IMR-90 (cell line): ENCODE measurements at regions not wholly inside any gene's neighbourhood (a gene's known extent, or its start where the extent isn't known, plus 50 kb on each side); places are given as distances from the start of the nearest gene placed in this dataset.

Source experiments
- ATAC-seq: fragments of 200-7000 bp; cut with Tn5 transposase; 2 replicates; pipeline ENCODE4 v1.9.1; 2020; ENCODE audit warnings: low read depth, mild to moderate bottlenecking, moderate library complexity
- BruUV-seq: library from RNA; stranded (reverse); fragments of 400-500 nt; replicated peaks from 2 replicates; lab custom pipeline; 2021; lab: Mats Ljungman, UMichigan
- CTCF ChIA-PET: fragments of 300-600 bp; formaldehyde crosslinking; extraction: SDS; loops from one replicate; lab custom pipeline; 2021; ENCODE audit warnings: antibody characterized with exemption; lab: Yijun Ruan, JAX
- POLR2A ChIA-PET: fragments of 300-600 bp; sonication (Branson Sonifier 250); formaldehyde crosslinking; loops from one replicate; lab custom pipeline; 2022; ENCODE audit warnings: antibody characterized with exemption; ENCODE audit not compliant: unreplicated experiment; lab: Charles Lee
- DNase-seq: peaks from one replicate; pipeline ENCODE4 v3.0.0; 2013
- H2AFZ ChIP-seq: replicated peaks from 2 replicates; pipeline ENCODE3; 2013; ENCODE audit warnings: low read length, mild to moderate bottlenecking; ENCODE audit not compliant: poor library complexity
- H2AK5ac ChIP-seq: 2 replicates; pipeline ENCODE4 v1.6.1; 2013; ENCODE audit warnings: low read depth, low read length, inconsistent platforms
- H2AK9ac ChIP-seq: replicated peaks from 2 replicates; pipeline ENCODE3; 2013; ENCODE audit warnings: mild to moderate bottlenecking, low read depth, low read length, moderate library complexity; ENCODE audit not compliant: poor library complexity
- H2BK120ac ChIP-seq: 2 replicates; pipeline ENCODE4 v1.6.1; 2013; ENCODE audit warnings: low read depth, low read length, inconsistent platforms
- H2BK15ac ChIP-seq: 3 replicates; pipeline ENCODE4 v1.6.1; 2013; ENCODE audit warnings: low read depth, low read length, inconsistent platforms
- H2BK20ac ChIP-seq: 2 replicates; pipeline ENCODE4 v1.6.1; 2013; ENCODE audit warnings: low read depth, mild to moderate bottlenecking, inconsistent platforms, low read length, moderate library complexity
- H2BK5ac ChIP-seq: 2 replicates; pipeline ENCODE4 v1.6.1; 2013; ENCODE audit warnings: mild to moderate bottlenecking, low read depth, low read length, inconsistent platforms; ENCODE audit not compliant: poor library complexity, severe bottlenecking
- H3K14ac ChIP-seq: replicated peaks from 2 replicates; pipeline ENCODE4 v1.6.1; 2013; ENCODE audit warnings: low read depth, low read length, inconsistent platforms
- H3K18ac ChIP-seq: 2 replicates; pipeline ENCODE4 v1.6.1; 2013; ENCODE audit warnings: low read depth, low read length, control low read depth
- H3K23ac ChIP-seq: 2 replicates; pipeline ENCODE4 v1.6.1; 2013; ENCODE audit warnings: low read depth, low read length, inconsistent platforms
- H3K27ac ChIP-seq: 2 replicates; pipeline ENCODE4 v1.5.1; 2013; ENCODE audit warnings: mild to moderate bottlenecking, control low read depth, low read length; ENCODE audit not compliant: insufficient read depth
- H3K27me3 ChIP-seq: 2 replicates; pipeline ENCODE4 v1.6.1; 2013; ENCODE audit warnings: low read length; ENCODE audit not compliant: control insufficient read depth, insufficient read depth
- H3K36me3 ChIP-seq: 2 replicates; pipeline ENCODE4 v1.6.1; 2013; ENCODE audit warnings: low read length, mixed read lengths; ENCODE audit not compliant: control insufficient read depth, insufficient read depth
- H3K4ac ChIP-seq: 2 replicates; pipeline ENCODE4 v1.6.1; 2013; ENCODE audit warnings: low read depth, low read length, inconsistent platforms
- H3K4me1 ChIP-seq: 2 replicates; pipeline ENCODE4 v1.6.1; 2013; ENCODE audit warnings: low read length, mixed read lengths; ENCODE audit not compliant: control insufficient read depth, insufficient read depth
- H3K4me2 ChIP-seq: 2 replicates; pipeline ENCODE4 v1.6.1; 2013; ENCODE audit warnings: low read depth, mild to moderate bottlenecking, control low read depth, low read length, moderate library complexity
- H3K4me3 ChIP-seq: 2 replicates; pipeline ENCODE4 v1.5.1; 2013; ENCODE audit warnings: low read depth, mild to moderate bottlenecking, control low read depth, low read length, moderate library complexity; ENCODE audit not compliant: insufficient read depth
- H3K56ac ChIP-seq: 2 replicates; pipeline ENCODE4 v1.6.1; 2013; ENCODE audit warnings: low read length, inconsistent platforms; ENCODE audit not compliant: insufficient read depth; ENCODE audit errors: extremely low read depth
- H3K79me1 ChIP-seq, 2 experiments: 2 replicates each; pipeline ENCODE4 v1.6.1; 2013; ENCODE audit warnings: low read length in 2 of 2, inconsistent platforms in 1 of 2, low read depth in 1 of 2
- H3K9ac ChIP-seq: 2 replicates; pipeline ENCODE4 v1.6.1; 2013; ENCODE audit warnings: low read depth, low read length, control low read depth
- H3K9me1 ChIP-seq: 2 replicates; pipeline ENCODE4 v1.6.1; 2013; ENCODE audit warnings: low read length, inconsistent platforms; ENCODE audit not compliant: insufficient read depth
- H3K9me3 ChIP-seq: 2 replicates; pipeline ENCODE4 v1.6.1; 2013; ENCODE audit warnings: low read length; ENCODE audit not compliant: control insufficient read depth, insufficient read depth
- H4K20me1 ChIP-seq: 2 replicates; pipeline ENCODE4 v1.6.1; 2013; ENCODE audit warnings: low read length, inconsistent platforms; ENCODE audit not compliant: insufficient read depth
- H4K5ac ChIP-seq: 2 replicates; pipeline ENCODE4 v1.6.1; 2013; ENCODE audit warnings: mild to moderate bottlenecking, low read depth, low read length, control low read depth
- H4K8ac ChIP-seq, 2 experiments: 2 replicates each; pipeline ENCODE4 v1.6.1; 2013; ENCODE audit warnings: low read depth in 2 of 2, low read length in 2 of 2, control low read depth in 1 of 2, inconsistent platforms in 1 of 2
- H4K91ac ChIP-seq: 2 replicates; pipeline ENCODE4 v1.6.1; 2013; ENCODE audit warnings: low read depth, low read length, inconsistent platforms; ENCODE audit not compliant: insufficient read depth
- CEBPB ChIP-seq: IDR thresholded peaks from 2 replicates; pipeline ENCODE4 v1.6.1; 2012; ENCODE audit warnings: low read depth, low read length, improper control_type of control experiment
- CHD1 ChIP-seq: IDR thresholded peaks from 2 replicates; pipeline ENCODE4 v1.6.1; 2012; ENCODE audit warnings: low read depth, low read length, improper control_type of control experiment
- FOS ChIP-seq: fragments of 150-350 bp; IDR thresholded peaks from 2 replicates; pipeline ENCODE4 v1.6.1; 2016; ENCODE audit warnings: low read depth, low read length
- MAFK ChIP-seq: IDR thresholded peaks from 2 replicates; pipeline ENCODE4 v1.6.1; 2012; ENCODE audit warnings: low read depth, low read length, improper control_type of control experiment
- MXI1 ChIP-seq: IDR thresholded peaks from 2 replicates; pipeline ENCODE4 v1.6.1; 2012; ENCODE audit warnings: low read depth, mild to moderate bottlenecking, low read length, moderate library complexity, borderline replicate concordance
- NFE2L2 ChIP-seq: fragments of 150-350 bp; IDR thresholded peaks from 2 replicates; pipeline ENCODE4 v1.6.1; 2016; ENCODE audit warnings: low read depth, mild to moderate bottlenecking, low read length
- POLR2A ChIP-seq: IDR thresholded peaks from 2 replicates; pipeline ENCODE4 v1.6.1; 2012; ENCODE audit warnings: mild to moderate bottlenecking, low read depth, low read length
- RCOR1 ChIP-seq: IDR thresholded peaks from 2 replicates; pipeline ENCODE4 v1.6.1; 2012; ENCODE audit warnings: mild to moderate bottlenecking, low read length, improper control_type of control experiment; ENCODE audit not compliant: insufficient replicate concordance
- RFX5 ChIP-seq: IDR thresholded peaks from 2 replicates; pipeline ENCODE4 v1.8.0; 2012; ENCODE audit warnings: low read depth, mild to moderate bottlenecking, low read length, moderate library complexity
- SMC3 ChIP-seq: fragments of 150-350 bp; IDR thresholded peaks from 2 replicates; pipeline ENCODE4 v1.6.1; 2016; ENCODE audit warnings: low read depth, mild to moderate bottlenecking, antibody characterized with exemption, low read length, moderate library complexity
- WGBS, 2 experiments: methylation state at CpG; one replicate each; pipeline versions ENCODE4 v1.1.5 to v1.1.7; 2013; ENCODE audit warnings: missing lambda C conversion rate in 2 of 2; ENCODE audit not compliant: insufficient read length in 1 of 2; ENCODE audit errors: extremely low coverage in 2 of 2; 5-methylcytosine and 5-hydroxymethylcytosine counted together
- dilution Hi-C: fragments of 300-500 bp; cut with HindIII; formaldehyde crosslinking; loops from one replicate; pipeline ENCODE4 v1.14.3; 2018; ENCODE audit warnings: low sequenced_read_pairs; ENCODE audit not compliant: unreplicated experiment
- in situ Hi-C: fragments of 300-500 bp; cut with MboI; formaldehyde crosslinking; loops from 3 replicates; pipeline ENCODE4 v1.14.3; 2019; ENCODE audit warnings: low sequenced_read_pairs, inconsistent platforms, mixed read lengths
- intact Hi-C: fragments of 100-400 bp; cut with micrococcal nuclease; formaldehyde crosslinking; loops from 2 replicates; pipeline ENCODE4 v1.10.0; 2022
- TF ChIP-seq, protein P1 (sequence below): fragments of 150-350 bp; IDR thresholded peaks from 2 replicates; pipeline ENCODE4 v1.6.1; 2017; ENCODE audit warnings: mild to moderate bottlenecking, antibody characterized with exemption, low read length, low read depth
- TF ChIP-seq, protein P2 (sequence below): conservative IDR thresholded peaks from 2 replicates; pipeline ENCODE4 v1.5.1; 2012; ENCODE audit warnings: mild to moderate bottlenecking, low read depth, low read length, improper control_type of control experiment

DNA sequence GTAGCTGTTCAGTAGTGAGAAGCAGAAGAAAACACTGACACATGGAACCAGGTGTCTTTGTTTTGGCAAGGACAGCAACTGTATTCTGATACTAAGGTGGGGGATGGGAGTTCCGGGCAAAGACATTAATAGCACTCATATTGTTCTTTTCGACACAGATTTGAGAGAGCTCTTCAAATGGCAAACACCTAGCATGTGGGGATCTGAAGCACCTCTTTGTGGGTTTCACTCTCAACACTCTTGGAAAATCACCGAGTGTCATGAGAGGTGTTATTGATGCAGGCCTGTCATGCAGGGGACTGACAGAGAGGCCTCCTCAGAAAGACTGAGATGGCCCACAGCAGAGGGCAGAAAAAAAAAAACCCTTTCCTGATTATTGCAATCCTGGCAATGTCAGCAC is 228.4 kb upstream of the VCX start:
- Histone ChIP-seq H2BK120ac (no peak overlapping the region), H3K9ac (no peak overlapping the region), H3K27me3 (no peaks in the 10 kb centered on the region), H3K9me3 (peaks cover 6% of the 10 kb centered on the region), H4K20me1 (no peaks in the 10 kb centered on the region), H4K5ac (no peak overlapping the region), H2BK20ac (no peak overlapping the region), H3K36me3 (no peaks in the 10 kb centered on the region), H3K4me2 (no peak overlapping the region), H2AK5ac (no peak overlapping the region), H3K4me1 (no peaks in the 10 kb centered on the region), H3K9me1 (no peaks in the 10 kb centered on the region), H3K27ac (no peak overlapping the region), H3K14ac (no peak overlapping the region), H3K56ac (no peak overlapping the region), H2AK9ac (no peak overlapping the region), H4K8ac (no peak overlapping the region), H3K23ac (no peak overlapping the region), H4K91ac (no peak overlapping the region), H3K4ac (no peak overlapping the region), H2BK15ac (no peak overlapping the region), H2AFZ (no peak overlapping the region), H3K18ac (no peak overlapping the region), H3K79me1 (no peaks in the 10 kb centered on the region), H3K4me3 (no peak overlapping the region), H2BK5ac (no peak overlapping the region)
- no TSS peak for BruUV-seq
- POLR2A ChIA-PET = no interaction called here
- WGBS, 2 experiments = 60% methylated on average over 1 of the region's 3 CpGs; no CpG with 5 or more reads in 1 of the 2 experiments
- DNase-seq = no peak
- dilution Hi-C loops = no loop called here
- intact Hi-C loops = no loop called here
- CTCF ChIA-PET = no interaction called here
- TF ChIP-seq FOS (no peak), RFX5 (no peak), CEBPB (no peak), MAFK (no peak), CHD1 (no peak), POLR2A (no peak), MXI1 (no peak), RCOR1 (no peak), NFE2L2 (no peak), SMC3 (no peak)
- TF ChIP-seq, protein P1, sequence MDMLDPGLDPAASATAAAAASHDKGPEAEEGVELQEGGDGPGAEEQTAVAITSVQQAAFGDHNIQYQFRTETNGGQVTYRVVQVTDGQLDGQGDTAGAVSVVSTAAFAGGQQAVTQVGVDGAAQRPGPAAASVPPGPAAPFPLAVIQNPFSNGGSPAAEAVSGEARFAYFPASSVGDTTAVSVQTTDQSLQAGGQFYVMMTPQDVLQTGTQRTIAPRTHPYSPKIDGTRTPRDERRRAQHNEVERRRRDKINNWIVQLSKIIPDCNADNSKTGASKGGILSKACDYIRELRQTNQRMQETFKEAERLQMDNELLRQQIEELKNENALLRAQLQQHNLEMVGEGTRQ = no peak
- TF ChIP-seq, protein P2, sequence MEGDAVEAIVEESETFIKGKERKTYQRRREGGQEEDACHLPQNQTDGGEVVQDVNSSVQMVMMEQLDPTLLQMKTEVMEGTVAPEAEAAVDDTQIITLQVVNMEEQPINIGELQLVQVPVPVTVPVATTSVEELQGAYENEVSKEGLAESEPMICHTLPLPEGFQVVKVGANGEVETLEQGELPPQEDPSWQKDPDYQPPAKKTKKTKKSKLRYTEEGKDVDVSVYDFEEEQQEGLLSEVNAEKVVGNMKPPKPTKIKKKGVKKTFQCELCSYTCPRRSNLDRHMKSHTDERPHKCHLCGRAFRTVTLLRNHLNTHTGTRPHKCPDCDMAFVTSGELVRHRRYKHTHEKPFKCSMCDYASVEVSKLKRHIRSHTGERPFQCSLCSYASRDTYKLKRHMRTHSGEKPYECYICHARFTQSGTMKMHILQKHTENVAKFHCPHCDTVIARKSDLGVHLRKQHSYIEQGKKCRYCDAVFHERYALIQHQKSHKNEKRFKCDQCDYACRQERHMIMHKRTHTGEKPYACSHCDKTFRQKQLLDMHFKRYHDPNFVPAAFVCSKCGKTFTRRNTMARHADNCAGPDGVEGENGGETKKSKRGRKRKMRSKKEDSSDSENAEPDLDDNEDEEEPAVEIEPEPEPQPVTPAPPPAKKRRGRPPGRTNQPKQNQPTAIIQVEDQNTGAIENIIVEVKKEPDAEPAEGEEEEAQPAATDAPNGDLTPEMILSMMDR = no peak
- no peak for ATAC-seq
- in situ Hi-C loops = no loop called here
